ENCODE measurements at regions not wholly inside any gene's neighbourhood (a gene's known extent, or its start where the extent isn't known, plus 50 kb on each side); places are given as distances from the start of the nearest gene placed in this dataset.

DNA sequence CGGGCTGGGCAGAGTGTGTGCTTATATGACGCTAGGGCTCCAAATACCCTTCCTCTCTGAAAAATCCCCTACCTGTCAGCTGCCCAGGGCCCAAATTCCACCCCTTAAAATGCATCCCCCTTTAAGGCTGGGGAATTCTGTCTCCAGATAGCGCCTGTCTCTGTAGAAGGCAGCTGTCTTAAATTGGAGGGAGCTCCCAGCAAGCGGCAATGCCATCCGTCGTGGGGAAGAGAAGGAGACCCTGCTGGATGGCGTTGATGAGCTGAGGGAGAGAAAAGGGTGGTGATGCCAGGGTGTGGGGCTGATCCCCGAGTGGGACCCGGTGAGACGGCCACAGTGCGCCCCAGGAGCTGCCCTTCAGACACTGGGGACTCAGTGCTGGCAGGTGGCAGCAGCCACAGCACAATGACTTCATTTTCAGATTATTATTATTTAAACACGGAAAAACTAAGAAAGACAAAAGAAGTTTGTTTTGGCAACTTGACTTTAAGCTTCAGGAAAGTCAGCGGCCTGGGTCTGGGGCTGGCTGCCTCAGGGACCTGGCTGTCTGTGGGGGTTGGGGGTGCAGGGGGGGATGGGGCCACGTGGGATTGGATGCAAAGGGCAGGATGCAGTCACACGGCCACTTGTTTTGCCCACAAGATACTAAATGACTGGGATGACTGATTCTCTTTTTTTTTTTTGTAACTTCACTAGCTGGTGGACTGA is 152.8 kb downstream of the TFCP2L1 start:
- Histone ChIP-seq H3K27ac (ENCODE audit: low read depth, low read length) (no peak overlapping the region), H3K27me3 (ENCODE audit: control insufficient read depth, insufficient read depth, low read length) (0 out of 2 replicates have a peak, but pooled peaks cover 2% of the 10 kb centered on the region), H3K4me3 (ENCODE audit: low read depth, low read length) (no peak overlapping the region), H3K36me3 (ENCODE audit: control insufficient read depth, insufficient read depth, low read length) (no peaks in the 10 kb centered on the region), H3K9ac (ENCODE audit: low read depth, low read length) (no peak overlapping the region), H3K9me3 (ENCODE audit: control insufficient read depth, insufficient read depth, low read length) (no peaks in the 10 kb centered on the region), H3K4me1 (ENCODE audit: control insufficient read depth, insufficient read depth, low read length) (peaks cover 22% of the 10 kb centered on the region)

DNA sequence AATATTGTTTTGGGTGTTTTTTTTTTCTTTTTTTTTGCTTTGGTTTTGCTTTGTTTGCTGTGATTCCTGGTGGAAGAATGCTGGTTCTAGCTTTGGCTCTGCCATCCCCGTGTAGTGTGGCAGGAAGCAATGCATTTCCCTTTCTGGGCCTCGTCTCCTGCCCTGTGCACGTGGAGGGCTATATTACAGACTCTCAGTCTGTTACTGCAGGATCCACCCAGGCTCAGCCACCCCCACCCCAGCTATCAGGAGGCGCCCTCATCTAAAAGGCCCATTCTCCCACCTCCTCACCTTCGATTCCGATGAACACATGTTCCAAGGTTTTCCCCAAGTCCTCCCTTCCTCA is 152.3 kb downstream of the TFCP2L1 start:
- Histone ChIP-seq H3K27ac (ENCODE audit: low read depth, low read length) (no peak overlapping the region), H3K36me3 (ENCODE audit: control insufficient read depth, insufficient read depth, low read length) (no peaks in the 10 kb centered on the region), H3K4me3 (ENCODE audit: low read depth, low read length) (no peak overlapping the region), H3K4me1 (ENCODE audit: control insufficient read depth, insufficient read depth, low read length) (peaks cover 22% of the 10 kb centered on the region), H3K9ac (ENCODE audit: low read depth, low read length) (no peak overlapping the region; the same call in 1 of the 2 replicates), H3K27me3 (ENCODE audit: control insufficient read depth, insufficient read depth, low read length) (0 out of 2 replicates have a peak, but pooled peaks cover 2% of the 10 kb centered on the region), H3K9me3 (ENCODE audit: control insufficient read depth, insufficient read depth, low read length) (no peaks in the 10 kb centered on the region)

DNA sequence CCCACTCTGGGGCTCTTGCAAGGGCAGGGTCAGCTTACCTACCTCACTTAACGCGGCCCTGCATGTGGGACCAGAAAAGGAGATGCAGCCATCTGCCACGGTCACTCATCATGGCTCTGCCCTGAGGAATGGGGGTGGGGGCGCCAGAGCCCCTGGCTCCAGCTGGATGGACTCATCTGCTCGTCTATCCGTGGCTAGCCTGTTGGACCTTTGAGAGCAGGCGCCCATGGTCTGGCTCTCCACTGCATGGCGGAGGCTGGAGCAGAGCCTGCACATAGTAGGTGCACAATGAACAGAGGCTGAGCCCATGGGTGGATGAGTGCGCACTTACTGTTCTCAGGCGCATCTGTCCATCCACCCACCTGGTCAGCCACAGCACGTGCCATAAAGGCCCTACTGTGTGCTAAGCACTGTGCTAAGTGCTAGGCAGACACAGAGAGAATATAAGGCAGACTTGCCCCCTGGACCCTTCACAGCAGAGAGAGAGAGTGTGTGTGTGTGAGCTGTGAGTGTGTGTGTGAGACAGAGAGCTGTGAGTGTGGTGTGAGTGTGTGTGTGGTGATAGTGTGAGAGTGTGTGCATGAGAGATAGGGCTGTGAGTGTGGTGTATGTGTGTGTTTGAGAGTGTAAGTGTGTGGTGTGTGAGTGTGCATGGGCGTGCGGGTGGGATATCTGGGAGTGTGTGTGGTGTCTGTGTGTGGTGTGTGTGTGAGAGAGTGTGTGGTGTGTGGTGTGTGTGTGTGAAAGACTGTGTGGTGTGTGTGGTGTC is 151.3 kb downstream of the TFCP2L1 start:
- Histone ChIP-seq H3K27ac (ENCODE audit: low read depth, low read length) (no peak overlapping the region), H3K4me3 (ENCODE audit: low read depth, low read length) (no peak overlapping the region), H3K27me3 (ENCODE audit: control insufficient read depth, insufficient read depth, low read length) (0 out of 2 replicates have a peak, but pooled peaks cover 2% of the 10 kb centered on the region), H3K9ac (ENCODE audit: low read depth, low read length) (no peak overlapping the region), H3K9me3 (ENCODE audit: control insufficient read depth, insufficient read depth, low read length) (no peaks in the 10 kb centered on the region), H3K4me1 (ENCODE audit: control insufficient read depth, insufficient read depth, low read length) (peaks cover 22% of the 10 kb centered on the region), H3K36me3 (ENCODE audit: control insufficient read depth, insufficient read depth, low read length) (no peaks in the 10 kb centered on the region)

DNA sequence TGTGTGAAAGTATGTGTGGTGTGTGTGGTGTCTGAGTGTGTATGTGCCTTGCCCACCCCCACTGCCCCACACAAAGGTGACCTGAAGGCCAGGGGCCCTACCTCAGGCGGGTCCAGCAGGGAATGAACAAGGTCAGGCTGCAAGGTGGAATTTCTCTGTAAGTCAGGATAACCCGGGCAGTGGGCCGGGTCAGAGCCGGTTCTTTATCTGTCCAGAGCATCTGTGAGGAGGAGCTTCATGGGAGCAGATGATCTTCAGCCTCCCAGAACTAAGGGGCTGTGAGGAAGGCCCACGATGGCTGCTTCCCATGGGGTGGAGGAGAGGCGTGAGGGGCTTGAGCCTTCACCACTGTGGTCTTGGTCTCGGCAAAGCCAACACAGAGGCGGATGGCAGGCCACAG is 150.3 kb downstream of the TFCP2L1 start:
- Histone ChIP-seq H3K36me3 (ENCODE audit: control insufficient read depth, insufficient read depth, low read length) (no peaks in the 10 kb centered on the region), H3K27me3 (ENCODE audit: control insufficient read depth, insufficient read depth, low read length) (0 out of 2 replicates have a peak, but pooled peaks cover 2% of the 10 kb centered on the region), H3K4me1 (ENCODE audit: control insufficient read depth, insufficient read depth, low read length) (peaks cover 18% of the 10 kb centered on the region), H3K9me3 (ENCODE audit: control insufficient read depth, insufficient read depth, low read length) (no peaks in the 10 kb centered on the region), H3K27ac (ENCODE audit: low read depth, low read length) (no peak overlapping the region), H3K9ac (ENCODE audit: low read depth, low read length) (no peak overlapping the region), H3K4me3 (ENCODE audit: low read depth, low read length) (no peak overlapping the region)

DNA sequence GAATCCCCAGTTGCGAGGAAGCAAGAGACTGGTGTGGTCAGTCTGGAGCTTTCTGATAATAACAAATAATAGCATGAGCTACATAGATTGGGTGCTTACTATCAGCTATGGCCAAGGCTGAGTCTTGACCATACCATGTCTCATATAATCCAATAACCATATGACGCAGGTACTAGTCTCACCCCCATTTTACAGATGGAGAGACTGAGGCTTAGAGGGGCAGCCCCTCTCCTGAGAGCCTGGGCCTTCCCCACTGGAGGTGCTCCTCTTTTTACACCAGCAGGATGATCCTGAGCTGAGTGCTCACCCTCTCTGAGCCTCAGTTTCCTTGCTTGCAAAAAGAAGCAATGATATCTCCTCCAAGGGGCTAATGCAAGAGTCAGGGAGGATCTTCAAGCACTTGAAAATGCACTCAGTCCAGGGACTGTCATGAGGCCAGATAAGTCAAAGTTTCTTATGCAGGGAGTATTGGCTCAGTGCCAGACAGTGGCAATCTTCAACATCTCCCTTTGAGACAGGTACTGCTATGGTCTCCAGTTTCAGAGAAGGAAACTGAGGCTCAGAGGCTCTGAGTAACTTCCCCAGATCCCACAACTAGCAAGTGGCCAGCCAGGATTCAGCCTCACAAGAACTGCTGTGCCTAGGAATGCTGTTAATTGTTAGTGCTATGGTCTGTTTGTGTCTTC is 149.7 kb downstream of the TFCP2L1 start:
- Histone ChIP-seq H3K9ac (ENCODE audit: low read depth, low read length) (no peak overlapping the region), H3K4me3 (ENCODE audit: low read depth, low read length) (no peak overlapping the region), H3K27ac (ENCODE audit: low read depth, low read length) (no peak overlapping the region), H3K36me3 (ENCODE audit: control insufficient read depth, insufficient read depth, low read length) (no peaks in the 10 kb centered on the region), H3K9me3 (ENCODE audit: control insufficient read depth, insufficient read depth, low read length) (no peaks in the 10 kb centered on the region), H3K4me1 (ENCODE audit: control insufficient read depth, insufficient read depth, low read length) (peaks cover 18% of the 10 kb centered on the region), H3K27me3 (ENCODE audit: control insufficient read depth, insufficient read depth, low read length) (0 out of 2 replicates have a peak, but pooled peaks cover 2% of the 10 kb centered on the region)

DNA sequence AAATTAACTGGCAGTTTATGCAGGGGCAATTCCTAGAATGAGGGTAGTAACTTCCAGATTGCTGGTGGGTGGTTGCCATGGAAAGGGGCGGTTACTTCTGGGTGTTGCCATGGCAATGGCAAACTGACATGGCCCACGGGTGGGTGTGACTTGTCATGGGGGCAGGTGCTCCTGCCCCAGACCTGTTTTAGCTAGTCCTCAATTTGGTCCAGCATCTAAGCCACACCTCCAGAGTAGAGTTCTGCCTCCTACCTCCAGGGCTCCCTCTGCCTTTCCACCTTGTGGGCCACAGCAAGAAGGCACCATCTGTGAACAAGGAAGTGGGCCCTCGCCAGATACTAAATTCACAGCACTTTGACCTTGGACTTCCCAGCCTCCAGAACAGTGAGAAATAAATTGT is 148.7 kb downstream of the TFCP2L1 start:
- Histone ChIP-seq H3K4me3 (ENCODE audit: low read depth, low read length) (no peak overlapping the region), H3K36me3 (ENCODE audit: control insufficient read depth, insufficient read depth, low read length) (no peaks in the 10 kb centered on the region), H3K9ac (ENCODE audit: low read depth, low read length) (no peak overlapping the region), H3K27ac (ENCODE audit: low read depth, low read length) (no peak overlapping the region), H3K9me3 (ENCODE audit: control insufficient read depth, insufficient read depth, low read length) (no peaks in the 10 kb centered on the region), H3K4me1 (ENCODE audit: control insufficient read depth, insufficient read depth, low read length) (peaks cover 18% of the 10 kb centered on the region), H3K27me3 (ENCODE audit: control insufficient read depth, insufficient read depth, low read length) (0 out of 2 replicates have a peak, but pooled peaks cover 2% of the 10 kb centered on the region)

DNA sequence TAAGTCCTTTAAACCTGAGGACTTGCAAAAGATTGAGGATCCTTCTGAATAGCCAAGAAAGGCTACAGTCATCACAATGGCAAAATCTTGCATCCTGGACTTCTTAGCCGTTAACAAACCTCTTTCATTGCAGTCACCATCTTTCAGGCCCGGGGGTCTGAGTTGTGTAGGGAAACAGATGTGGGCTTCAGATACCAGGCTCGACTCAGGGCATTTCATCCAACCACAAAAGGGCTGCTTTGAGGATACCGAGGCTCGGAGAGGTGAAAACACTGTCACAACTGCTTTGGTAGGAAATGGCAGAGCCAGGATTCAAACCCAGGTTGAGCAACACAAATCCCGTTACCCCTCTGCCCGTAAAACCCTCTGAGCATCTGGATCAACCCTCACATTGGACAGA is 147.4 kb downstream of the TFCP2L1 start:
- no peak overlapping the region for H3K27ac ChIP-seq (ENCODE audit: low read depth, low read length)
- no peak overlapping the region for H3K4me3 ChIP-seq (ENCODE audit: low read depth, low read length)
- no peaks in the 10 kb centered on the region for H3K36me3 ChIP-seq (ENCODE audit: control insufficient read depth, insufficient read depth, low read length)
- H3K9ac ChIP-seq (ENCODE audit: low read depth, low read length) = no peak overlapping the region
- H3K27me3 ChIP-seq (ENCODE audit: control insufficient read depth, insufficient read depth, low read length) = 0 out of 2 replicates have a peak, but pooled peaks cover 2% of the 10 kb centered on the region
- H3K4me1 ChIP-seq (ENCODE audit: control insufficient read depth, insufficient read depth, low read length) = peaks cover 7% of the 10 kb centered on the region
- H3K9me3 ChIP-seq (ENCODE audit: control insufficient read depth, insufficient read depth, low read length) = no peaks in the 10 kb centered on the region

DNA sequence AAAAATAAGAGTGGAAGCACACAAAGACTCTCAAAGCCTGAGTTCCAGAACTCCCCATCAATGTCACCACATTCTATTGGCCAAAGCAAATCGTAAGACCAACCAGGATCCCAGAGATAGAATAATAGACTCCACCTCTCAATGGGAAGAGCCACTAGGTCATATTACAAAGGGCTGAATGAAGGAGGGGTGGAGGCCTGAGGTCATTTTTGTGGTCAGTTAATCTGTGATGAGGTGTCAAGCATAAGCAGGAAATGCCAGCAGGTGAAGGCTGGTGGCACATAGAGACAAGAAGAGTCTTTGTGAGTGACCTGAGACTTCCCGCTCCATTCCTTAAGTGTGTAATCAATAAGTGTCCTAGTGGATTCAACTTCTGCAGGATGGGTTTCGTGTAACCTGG is 144.3 kb downstream of the TFCP2L1 start:
- Histone ChIP-seq H3K27ac (ENCODE audit: low read depth, low read length) (no peak overlapping the region), H3K9me3 (ENCODE audit: control insufficient read depth, insufficient read depth, low read length) (no peaks in the 10 kb centered on the region), H3K9ac (ENCODE audit: low read depth, low read length) (no peak overlapping the region), H3K27me3 (ENCODE audit: control insufficient read depth, insufficient read depth, low read length) (no peaks in the 10 kb centered on the region), H3K36me3 (ENCODE audit: control insufficient read depth, insufficient read depth, low read length) (no peaks in the 10 kb centered on the region), H3K4me3 (ENCODE audit: low read depth, low read length) (no peak overlapping the region), H3K4me1 (ENCODE audit: control insufficient read depth, insufficient read depth, low read length) (no peaks in the 10 kb centered on the region)

DNA sequence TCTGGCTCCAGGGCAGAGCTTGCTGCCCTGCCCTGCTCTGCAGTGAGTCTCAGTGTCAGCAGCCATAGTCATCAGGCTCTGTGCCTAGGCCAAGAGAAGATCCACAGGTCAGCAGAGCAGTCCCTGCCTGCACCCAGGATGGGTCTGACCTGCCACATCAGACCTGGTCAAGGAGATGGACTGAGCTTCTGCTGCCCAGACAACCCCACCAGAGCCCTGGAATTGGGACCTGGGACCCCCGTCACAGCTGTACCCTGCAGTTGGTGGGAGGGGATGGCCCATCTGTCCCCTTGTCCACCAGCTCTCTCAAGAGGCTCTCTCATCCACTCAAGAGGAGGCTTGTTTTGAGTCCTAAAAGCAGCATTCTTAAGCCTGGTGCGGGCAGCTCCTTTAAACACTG is 142.6 kb downstream of the TFCP2L1 start:
- Histone ChIP-seq H3K27ac (ENCODE audit: low read depth, low read length) (no peak overlapping the region), H3K9me3 (ENCODE audit: control insufficient read depth, insufficient read depth, low read length) (no peaks in the 10 kb centered on the region), H3K36me3 (ENCODE audit: control insufficient read depth, insufficient read depth, low read length) (no peaks in the 10 kb centered on the region), H3K9ac (ENCODE audit: low read depth, low read length) (no peak overlapping the region), H3K4me1 (ENCODE audit: control insufficient read depth, insufficient read depth, low read length) (no peaks in the 10 kb centered on the region), H3K27me3 (ENCODE audit: control insufficient read depth, insufficient read depth, low read length) (no peaks in the 10 kb centered on the region), H3K4me3 (ENCODE audit: low read depth, low read length) (no peak overlapping the region)

DNA sequence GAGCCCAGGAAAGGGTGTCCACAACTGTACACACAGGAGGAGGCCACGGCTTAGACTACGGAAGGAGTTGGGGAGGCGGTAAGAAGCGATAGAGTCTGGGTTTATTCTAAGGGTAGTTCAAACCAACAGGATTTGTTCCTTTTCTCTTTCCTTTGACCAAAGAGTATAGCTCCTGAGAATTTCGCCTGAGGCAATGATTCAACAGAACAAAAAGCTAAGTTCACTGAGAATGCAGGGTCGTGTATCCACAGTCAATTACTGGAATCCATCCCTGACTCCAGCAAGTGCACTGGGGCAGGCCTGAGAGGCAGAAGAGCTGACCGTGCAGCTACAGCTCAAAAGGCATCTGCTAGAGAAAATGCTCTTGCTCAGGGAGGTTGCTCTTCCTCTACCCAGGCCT is 140.9 kb downstream of the TFCP2L1 start:
- Histone ChIP-seq H3K36me3 (ENCODE audit: control insufficient read depth, insufficient read depth, low read length) (no peaks in the 10 kb centered on the region), H3K9me3 (ENCODE audit: control insufficient read depth, insufficient read depth, low read length) (no peaks in the 10 kb centered on the region), H3K9ac (ENCODE audit: low read depth, low read length) (no peak overlapping the region), H3K27me3 (ENCODE audit: control insufficient read depth, insufficient read depth, low read length) (no peaks in the 10 kb centered on the region), H3K4me1 (ENCODE audit: control insufficient read depth, insufficient read depth, low read length) (no peaks in the 10 kb centered on the region), H3K4me3 (ENCODE audit: low read depth, low read length) (no peak overlapping the region), H3K27ac (ENCODE audit: low read depth, low read length) (no peak overlapping the region)

DNA sequence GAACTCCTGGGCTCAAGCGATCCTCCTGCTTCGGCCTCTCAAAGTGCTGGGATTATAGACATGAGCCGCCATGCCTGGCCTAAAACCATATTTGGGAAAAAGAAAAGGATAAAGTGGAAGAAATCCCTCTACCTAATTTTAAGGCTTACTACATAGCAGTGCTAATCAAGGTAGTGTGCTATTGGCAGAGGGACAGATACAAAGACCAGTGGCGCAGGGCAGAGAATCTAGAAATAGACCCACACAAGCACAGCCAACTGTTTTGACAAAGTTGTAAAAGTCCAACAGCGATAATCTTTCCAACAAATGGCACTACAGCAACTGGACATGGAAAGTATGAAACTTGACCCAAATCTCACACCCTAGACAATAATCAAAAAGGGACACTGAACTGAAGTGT is 138.4 kb downstream of the TFCP2L1 start:
- H3K4me3 ChIP-seq (ENCODE audit: low read depth, low read length) = no peak overlapping the region
- H3K27ac ChIP-seq (ENCODE audit: low read depth, low read length) = no peak overlapping the region
- H3K9ac ChIP-seq (ENCODE audit: low read depth, low read length) = no peak overlapping the region
- no peaks in the 10 kb centered on the region for H3K9me3 ChIP-seq (ENCODE audit: control insufficient read depth, insufficient read depth, low read length)
- H3K27me3 ChIP-seq (ENCODE audit: control insufficient read depth, insufficient read depth, low read length) = no peaks in the 10 kb centered on the region
- no peaks in the 10 kb centered on the region for H3K4me1 ChIP-seq (ENCODE audit: control insufficient read depth, insufficient read depth, low read length)
- no peaks in the 10 kb centered on the region for H3K36me3 ChIP-seq (ENCODE audit: control insufficient read depth, insufficient read depth, low read length)

Data from HUES48 (cell line).